H54 (cell line): ENCODE measurements at regions not wholly inside any gene's neighbourhood (a gene's known extent, or its start where the extent isn't known, plus 50 kb on each side); places are given as distances from the start of the nearest gene placed in this dataset.

Experiments used
- DNase-seq: peaks from one replicate; pipeline ENCODE4 v3.0.0; 2011; ENCODE audit warnings: low spot score, mixed read lengths; ENCODE audit not compliant: insufficient read length
- FAIRE-seq: peaks from 3 replicates; lab custom pipeline; 2011; peaks lifted over from hg19 to GRCh38; lab: Jason Lieb, UNC
- POLR2A ChIP-seq: IDR thresholded peaks from 2 replicates; pipeline ENCODE4 v1.6.1; 2011; ENCODE audit warnings: low read depth, mild to moderate bottlenecking, low read length

DNA sequence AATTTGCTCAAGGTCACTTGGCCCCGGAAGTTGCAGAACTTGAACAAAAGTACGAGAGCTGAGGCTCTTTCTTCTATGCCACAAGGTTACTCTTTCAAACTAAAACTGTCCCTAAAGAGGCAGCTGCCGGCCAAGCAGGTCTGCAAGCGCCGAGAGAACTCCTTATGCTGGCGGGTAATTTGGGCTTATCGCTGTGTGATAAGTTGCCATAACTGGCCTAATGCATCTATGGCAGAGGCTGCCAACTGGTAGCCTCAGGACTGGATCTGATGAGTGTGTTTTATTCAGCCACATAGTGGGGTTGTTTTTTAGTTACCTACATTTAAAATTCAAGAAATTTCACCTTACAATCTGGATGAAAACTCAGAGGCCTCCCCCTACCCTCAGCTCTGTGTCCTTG lies 68.1 kb upstream of the SPOCK1 start:
- TF ChIP-seq POLR2A = no peak
- no peak for DNase-seq
- no peak for FAIRE-seq

DNA sequence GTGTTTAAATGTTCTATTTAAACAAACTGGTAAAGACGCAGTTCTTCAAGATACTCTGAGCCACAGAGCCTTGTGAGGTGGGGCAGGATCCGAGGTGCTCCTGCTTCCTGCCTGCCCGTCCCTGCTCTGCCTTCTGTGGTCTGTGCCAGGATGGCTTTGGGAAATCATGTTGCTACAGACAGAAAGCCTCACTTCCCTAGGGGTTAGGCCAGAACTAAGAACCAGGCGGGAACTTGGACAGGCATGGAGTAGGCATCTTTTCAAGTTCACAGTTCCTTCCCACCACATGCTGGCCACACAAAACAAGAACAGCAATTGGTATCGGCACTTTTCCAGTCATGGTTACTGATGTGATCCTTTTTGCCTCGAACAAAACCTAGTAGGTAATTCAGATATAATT lies 67.7 kb upstream of the SPOCK1 start:
- FAIRE-seq = no peak
- no peak for TF ChIP-seq POLR2A
- no peak for DNase-seq

DNA sequence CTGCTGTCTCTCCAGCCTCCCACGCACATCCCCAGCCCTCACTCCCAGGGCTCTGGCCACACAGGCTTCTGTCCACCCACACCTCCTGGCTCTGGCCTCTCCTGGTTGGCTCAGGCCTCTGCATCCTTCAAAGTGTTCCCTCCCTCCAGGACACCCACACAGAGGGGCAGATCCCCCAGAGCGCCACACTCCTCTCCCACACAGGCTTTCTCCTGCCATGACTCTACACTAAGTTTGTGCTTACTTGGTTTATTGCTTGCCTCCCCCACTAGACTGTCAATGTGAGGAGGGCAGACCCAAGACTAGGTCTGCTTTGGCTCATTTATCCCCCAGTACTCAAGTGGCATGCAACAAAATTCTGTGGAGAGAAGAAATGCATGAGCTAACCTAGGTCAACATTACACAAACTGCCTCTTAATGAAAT lies 67.0 kb upstream of the SPOCK1 start:
- DNase-seq (no peak), FAIRE-seq (no peak)
- TF ChIP-seq POLR2A = no peak

DNA sequence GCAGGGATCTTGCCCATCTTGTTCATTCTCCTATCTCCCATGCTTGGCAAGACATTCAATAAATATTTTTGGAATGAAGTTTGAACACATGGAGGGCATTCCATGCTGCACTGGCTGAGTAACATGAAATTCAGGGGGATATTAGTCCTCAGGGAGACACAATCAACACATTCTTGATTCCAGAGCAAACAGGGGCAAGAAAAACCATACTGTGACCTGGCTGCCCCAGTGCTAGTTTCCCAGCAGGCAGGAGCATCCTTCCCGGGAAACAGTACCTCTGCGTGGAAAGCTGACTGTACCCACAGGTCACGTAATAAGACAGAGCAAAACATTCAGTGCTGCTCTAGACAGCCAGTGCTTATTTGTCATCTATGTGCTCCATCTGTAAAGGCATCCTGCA lies 66.3 kb upstream of the SPOCK1 start:
- DNase-seq (no peak), FAIRE-seq (no peak)
- TF ChIP-seq POLR2A = no peak

DNA sequence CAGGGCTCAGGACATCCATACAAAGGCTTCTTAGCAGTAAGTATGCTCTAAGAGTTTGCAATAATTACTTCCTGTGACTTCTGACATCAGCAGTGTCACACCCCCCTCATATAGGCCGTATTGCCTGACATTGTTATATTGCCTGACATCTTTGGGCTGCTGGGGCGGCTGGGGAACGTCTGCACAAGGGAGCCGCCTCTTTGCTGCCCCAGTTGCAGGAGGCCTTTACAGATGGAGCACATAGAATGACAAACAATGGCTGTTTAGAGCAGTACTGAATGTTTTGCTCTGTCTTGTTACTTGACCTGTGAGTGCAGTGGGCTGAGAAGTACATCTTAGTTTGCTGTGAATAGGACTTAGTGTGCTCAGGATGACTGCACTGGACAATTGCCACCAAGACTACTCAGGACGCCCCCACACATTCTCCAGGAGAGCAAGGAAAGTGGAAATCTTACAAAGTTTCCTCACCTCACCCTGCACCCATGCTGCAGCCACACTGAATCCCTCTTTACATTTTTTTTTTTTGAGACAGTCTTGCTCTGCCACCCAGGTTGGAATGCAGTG lies 65.4 kb upstream of the SPOCK1 start:
- no peak for TF ChIP-seq POLR2A
- no peak for FAIRE-seq
- DNase-seq = no peak

DNA sequence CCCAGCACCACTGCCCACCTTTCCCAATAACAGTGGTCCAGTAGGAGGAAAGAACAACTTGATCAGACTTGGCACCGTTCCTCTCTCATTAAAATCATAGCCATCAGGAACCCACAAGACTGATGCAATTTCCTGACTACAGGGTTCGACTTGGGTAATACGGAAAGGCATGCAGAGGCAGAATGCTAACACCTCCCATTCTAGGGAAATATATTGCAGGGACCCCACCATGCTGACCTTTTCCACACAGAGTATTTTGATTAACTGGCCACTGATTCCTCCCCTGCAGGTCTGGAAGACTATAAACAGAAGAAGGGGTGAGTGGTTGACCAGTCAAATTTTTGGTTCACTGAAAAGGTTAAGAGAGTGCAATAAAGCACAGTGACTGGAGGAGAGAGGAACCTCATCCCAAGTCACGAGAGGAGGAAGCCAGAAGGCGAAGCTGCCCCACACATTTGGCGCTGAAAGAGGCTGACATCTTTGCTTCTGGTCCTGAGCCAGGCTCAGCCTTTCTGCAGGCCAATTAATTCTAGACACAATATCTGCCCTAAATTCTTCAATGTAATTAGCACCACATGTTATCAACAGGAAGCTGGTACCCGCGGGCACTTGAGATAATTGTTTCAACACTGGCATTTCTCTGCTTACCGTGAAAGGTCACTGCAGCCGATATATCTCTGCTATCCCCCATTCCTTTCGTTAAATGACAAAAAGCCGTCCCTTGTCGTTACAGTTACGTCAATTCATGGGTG lies 64.7 kb upstream of the SPOCK1 start:
- no peak for TF ChIP-seq POLR2A
- FAIRE-seq = no peak
- DNase-seq = peak; percentile 23

DNA sequence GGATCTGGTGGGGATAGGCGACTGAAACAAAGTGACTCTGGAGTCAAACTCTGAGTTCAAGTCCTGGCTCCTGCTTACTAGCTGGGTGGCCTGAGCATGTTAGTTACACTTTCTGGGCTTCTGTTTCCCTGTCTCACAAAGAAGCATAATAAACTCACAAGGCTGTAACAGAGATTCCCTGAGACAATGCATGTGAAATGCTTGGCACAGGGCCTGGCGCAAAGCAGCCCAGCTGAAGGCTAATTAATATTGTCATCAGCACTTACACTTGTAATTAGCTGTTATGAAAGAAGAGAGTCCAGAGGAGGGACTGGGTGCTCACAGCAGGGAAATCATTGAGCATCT lies 64.1 kb upstream of the SPOCK1 start:
- FAIRE-seq = no peak
- no peak for DNase-seq
- no peak for TF ChIP-seq POLR2A

DNA sequence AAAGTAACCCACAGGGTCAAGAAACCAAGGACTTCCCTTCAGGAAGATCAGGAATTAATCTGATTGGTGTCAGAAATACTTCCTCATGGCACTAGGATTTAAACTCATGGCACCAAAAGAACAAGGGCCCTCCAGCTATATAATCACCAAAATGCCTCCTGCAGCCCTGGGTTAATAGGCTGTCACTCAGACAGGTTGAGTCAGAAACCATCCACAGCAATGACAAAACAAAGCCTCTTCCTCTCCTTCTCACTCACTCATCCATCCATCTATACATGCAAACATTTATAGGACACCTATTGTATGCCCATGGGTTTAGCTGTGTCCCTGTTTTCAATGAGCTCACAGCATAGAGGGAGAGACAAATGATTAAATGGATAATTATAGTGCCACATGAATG lies 62.5 kb upstream of the SPOCK1 start:
- TF ChIP-seq POLR2A = no peak
- DNase-seq = no peak
- no peak for FAIRE-seq

DNA sequence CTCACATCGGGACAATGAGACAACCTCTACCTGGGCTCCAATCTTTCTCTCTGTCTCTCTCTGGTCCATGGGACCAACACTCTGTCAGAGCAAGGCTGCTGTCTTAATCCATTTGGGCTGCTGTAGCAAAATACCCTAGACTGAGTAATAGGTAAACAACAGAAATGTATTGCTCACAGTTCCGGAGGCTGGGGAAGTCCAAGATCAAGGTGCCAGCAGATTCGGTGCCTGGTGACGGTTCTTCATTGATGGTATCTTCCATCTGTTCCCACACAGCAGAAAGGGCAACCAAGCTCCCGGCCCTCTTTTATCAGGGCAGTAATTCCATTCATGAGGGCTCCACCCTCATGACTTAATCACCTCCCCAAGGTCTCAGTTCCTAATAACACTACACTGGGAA lies 61.3 kb upstream of the SPOCK1 start:
- TF ChIP-seq POLR2A = no peak
- FAIRE-seq (no peak), DNase-seq (no peak)
